ENCODE measurements at regions not wholly inside any gene's neighbourhood (a gene's known extent, or its start where the extent isn't known, plus 50 kb on each side); places are given as distances from the start of the nearest gene placed in this dataset.

DNA sequence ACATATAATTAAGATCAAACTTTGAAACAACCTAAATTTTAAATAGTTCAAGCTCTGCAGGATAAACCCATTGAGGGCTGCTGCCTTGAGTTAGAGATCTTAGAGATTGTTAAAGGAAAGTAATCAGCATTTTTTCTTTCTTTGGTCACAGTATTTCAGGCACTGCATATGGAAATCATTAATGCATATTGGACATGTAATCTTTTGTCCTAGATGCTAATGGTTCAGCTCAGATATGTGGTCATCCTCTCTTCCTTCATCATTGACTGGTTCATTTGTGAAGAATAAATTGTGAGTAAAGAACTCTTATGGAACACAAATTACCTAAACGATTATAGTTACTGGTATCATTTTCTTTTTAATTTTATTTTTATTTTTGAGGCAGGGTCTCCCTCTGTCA is 82.0 kb upstream of the PRLR start:
- no peak for DNase-seq

DNA sequence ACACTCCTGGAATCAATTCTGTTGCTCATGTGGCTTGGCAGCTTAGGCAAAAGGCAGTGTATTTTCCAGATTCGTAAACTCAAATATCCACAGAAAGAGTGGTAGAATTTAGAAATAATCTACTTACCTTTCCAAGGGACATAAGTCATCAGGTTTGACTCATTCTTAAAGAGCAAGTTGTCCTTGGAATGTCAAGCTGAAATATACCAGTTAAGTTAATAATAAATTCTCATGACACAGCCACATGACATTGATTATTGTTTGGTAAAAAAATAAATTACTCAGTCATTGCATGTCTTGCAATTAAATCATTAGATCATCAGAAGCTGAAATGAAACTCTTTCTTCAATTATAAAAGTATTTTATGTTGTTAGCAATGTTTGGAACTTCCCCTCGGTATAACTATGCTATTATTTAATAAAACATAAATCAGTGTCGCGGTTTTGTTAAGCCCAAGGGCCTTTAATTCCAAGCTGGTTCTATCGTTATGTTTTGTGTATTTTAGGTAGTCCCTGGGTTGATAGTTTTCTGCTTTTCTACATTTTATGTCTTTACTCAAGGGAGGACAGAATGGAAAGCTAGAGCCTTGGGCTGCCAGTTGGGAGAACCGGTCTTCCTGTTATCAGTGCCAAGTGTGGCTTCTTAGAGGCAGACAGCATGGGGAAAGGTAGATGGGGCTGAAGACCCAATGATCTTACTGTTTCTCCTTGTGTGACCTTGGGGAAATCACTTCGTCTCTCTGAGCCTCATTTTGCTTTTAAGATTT is 79.3 kb upstream of the PRLR start:
- no peak for DNase-seq

DNA sequence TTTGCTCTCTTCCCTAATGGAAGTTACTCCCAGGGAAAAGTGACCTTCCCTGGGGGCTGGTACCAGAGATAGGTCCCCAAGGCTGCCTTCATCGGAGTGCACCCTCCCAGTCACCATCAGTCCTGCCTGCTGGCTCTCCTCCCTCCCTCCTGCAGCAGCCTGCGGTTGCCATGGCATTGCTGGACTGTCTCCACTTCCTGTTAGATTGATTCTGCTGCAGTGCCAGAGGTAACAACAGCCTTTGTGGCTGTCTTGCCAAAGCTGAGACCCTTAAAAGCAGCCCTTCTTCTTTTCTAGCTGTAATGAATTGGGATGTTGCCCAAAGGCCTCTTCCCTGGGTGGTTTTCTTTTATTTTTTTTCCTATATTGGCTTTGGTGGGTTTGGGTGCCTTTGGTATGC is 78.1 kb upstream of the PRLR start:
- no peak for DNase-seq

DNA sequence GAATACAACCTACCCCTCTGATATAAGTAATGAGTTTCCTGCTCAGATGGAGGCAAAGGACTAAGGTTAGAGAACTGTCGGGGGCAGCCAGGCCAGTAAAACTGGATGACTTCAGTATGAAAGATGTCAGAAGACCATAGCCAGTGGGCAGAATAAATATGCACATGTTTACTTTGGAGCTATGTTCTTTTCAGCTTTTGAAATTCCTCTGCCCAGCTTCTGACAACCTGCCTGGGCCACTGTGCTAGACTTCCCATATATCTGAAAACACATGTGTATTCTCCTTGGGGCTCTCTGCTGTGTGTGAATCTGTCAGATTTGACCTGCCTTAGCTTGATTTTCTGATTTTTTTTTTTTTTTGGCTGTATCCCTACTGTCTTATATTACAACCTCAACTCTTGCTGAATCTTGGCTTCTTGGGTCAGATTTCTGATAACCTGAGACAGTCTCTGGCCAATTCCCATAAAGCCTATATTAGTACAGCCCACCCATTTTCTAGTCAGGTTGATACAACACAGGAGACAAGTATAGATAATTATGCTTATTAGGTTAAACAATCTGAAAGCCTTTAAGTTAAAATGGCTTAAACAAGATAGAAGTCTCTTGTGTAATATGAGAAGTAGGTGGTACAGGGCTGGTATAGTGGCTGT is 76.6 kb upstream of the PRLR start:
- no peak for DNase-seq

DNA sequence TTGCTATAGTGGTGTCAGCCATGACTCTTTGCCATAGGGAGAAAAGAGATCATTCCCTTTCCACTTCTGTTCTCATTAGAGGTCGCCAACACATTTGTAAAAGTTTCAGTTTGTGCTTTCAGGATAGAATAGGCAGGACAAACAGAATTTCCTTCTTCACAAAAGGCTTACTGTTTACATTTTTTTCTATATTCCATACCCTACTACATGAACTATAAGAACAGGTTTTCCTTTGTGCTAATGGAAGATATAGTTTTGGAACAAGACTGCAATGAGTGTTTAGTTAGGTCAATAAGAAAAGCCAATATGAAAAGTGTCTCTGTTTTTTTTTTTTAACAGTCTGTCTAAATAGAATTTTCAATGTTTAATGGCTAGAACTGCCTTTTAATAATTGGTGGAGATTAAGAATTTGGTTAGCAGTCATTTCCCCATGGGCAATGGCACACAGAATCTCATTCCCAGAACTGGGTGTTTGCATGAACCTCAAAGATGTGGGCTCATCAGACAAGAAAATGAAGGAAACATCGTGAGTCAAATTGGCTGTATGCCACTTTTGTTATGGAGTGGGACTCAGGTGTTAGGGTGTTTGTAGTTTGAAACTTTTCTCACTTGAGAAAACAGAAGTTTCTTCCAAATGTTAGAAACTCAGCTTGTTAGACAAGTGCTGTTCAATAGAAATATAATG is 75.2 kb upstream of the PRLR start:
- no peak for DNase-seq

DNA sequence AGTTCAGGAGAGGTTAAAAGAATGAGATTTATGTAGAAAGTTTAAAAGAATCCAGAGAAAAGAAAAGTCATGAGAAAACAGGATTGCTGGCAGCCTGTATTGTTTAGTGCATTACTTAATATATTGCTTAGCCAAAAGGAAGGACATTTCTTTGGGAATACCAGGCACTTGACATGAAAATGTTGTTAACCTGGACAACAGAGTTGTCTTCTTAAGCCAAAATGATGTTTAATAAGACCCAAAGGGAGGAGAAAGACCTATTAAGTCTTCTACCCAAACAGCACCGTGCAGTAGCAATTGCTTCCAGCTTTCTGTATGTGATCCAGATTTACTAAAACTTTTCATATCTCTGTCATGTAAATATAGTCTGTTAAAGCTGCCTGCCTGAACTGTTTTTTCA is 74.0 kb upstream of the PRLR start:
- DNase-seq, result no peak

DNA sequence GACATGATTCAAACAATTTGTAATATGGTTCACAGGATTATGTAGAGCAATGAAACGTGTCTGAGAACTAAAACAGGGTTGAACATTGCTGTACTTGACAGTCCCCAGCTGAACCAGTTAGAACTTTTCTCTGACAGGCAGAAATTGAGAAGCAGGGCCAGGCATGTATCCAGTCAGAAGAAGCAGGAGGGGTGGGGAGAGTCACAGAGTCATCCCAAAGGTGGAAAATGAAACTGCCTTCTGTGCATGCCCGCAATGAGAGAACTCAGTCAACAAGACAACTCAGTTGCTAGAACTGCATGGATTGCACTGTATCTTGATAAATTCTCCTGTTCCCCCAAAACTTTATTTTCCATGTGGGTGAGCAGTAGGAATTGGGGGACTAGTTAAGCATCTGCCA is 72.9 kb upstream of the PRLR start:
- DNase-seq, result no peak

DNA sequence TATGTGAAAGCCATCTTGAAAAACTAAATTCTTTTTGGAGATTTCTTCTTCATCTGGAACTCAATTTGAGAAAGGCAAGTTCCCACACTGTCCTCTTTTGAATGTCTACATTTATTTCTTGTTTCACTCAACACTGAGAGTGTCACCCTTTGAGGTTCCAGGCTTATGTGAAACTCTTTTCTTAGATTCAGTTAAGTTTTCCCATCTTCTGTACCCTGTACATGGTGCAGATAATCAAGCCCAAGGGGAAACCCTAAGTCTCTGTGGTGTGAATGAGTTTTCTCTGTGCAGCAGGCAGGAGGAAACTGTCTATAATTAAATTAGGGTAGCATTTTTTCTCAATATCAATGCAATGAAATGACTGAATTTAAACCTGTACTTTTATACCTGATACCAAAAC is 72.3 kb upstream of the PRLR start:
- no peak for DNase-seq

DNA sequence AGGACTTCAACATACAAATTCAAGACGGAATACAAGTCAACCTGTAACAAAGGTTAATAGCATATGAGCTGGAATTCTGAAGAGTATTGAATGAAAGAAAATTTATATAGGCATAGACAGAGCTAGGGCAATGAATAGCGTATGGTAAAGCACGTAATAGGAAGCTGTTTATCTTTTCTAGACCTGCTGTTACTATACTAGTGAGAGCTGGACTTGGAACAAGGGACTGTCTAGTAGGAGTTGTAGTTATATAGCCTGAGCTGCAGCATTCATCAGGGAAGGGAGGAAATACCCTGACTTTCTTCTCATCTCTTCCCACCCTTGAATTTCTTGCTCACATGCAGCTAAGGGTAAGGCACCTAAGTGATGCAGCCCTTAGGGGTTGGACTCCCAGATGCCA is 67.5 kb upstream of the PRLR start:
- no peak for DNase-seq

DNA sequence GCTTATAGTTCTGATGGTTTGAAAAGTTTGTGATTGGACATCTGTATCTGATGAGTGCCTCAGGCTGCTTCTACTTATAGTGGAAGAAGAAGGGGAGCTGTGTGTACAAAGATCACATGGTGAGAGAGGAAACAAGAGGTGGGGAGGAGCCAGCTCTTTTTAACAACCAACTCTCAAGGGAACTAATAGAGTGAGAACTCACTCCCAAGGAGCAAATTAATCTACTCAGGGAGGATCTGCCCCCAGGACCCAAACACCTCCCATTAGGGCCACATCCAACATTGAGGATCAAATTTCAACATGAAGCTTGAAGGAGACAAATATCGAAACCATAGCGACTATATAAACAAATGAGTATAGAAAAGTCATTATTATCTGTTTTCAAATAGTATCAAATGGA is 64.7 kb upstream of the PRLR start:
- DNase-seq, result no peak

DNA sequence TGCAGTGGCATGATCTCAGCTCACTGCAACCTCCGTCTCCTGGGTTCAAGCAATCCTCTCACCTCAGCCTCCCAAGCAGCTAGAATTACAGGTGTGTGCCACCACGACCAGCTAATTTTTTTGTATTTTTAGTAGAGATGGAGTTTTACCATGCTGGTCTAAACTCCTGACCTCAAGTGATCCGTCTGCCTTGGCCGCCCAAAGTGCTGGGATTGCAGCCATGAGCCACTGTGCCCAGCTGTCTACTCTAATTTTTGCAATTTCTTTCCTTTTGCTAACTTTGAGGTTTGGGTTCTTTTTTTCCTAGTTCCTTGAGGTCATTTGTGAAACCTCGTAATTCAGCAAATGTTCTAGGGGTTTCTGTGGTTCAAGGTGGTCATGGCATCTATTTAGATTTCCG is 63.7 kb upstream of the PRLR start:
- DNase-seq, result no peak

DNA sequence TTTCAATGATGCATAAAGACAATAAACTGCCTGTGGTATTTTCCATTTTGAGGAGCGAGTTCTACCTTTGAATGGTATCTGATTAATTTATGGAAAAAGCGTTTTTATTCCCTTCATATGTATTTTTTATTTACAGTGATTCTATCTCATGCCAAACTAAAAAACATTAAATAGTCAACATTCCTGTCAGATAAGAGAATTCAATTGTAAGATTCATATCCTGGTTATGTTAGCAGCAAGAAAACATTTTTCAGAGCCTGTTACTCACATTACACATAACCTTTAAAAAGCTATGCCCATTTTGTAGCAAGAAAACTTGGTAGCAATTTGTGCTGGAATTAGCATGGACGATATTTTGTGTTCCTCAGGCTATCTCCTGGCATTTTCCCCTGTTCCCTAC is 55.1 kb upstream of the PRLR start:
- DNase-seq, result no peak

DNA sequence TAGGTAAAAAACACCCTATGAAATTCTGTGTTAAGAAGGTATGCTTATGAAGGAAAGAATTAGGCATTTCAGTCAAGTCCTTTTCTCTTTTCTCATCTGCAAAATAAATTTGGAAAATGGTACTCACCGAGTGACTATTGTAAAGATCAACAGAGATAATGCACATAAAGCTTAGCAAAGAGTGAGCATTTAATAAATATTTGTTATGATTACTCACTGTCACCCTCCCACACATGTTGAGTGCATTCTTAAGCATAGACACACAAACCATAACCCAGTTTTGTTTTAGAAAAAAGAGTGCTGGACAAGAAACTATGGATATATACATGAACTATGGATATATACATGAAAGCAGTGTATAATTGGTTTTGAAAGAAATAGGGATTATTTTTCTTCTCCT is 54.7 kb upstream of the PRLR start:
- DNase-seq, result no peak

DNA sequence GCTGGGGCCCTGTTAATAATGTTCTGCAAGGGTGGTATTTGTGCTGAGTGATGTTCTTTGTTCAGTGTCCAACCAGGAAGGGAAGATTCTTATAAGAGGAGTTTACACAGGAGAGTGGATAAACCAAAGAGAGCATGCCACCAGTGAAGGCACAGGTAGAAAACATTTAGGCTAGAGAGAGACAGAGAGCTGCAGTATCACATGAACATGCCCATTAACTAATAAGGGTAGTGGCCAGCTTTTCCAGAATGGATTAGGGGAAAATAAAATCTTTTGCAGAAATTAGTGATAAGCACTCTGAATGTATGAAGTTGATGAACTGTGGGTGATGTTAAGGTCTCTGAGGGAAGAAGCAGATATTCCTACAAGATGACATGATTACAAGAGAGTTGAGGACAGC is 54.1 kb upstream of the PRLR start:
- DNase-seq, result no peak

DNA sequence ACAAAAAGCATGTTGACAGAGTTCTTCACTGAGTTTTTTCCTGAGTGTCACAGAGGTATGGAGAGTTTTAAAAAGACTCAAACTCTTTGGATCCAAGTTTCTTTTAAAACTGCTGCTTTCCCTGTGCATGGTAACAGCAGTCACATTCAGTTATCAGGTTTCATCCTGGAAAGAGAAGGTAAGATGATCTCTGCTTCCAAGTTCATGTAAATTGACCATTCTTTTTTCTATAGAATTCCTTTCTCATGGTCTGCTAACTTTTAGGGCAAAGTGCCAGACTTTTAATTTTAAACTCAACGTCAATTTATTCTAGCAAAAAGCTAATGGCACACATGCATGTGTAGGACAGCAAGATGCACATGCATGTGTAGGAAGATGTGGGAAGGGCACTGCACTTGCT is 52.5 kb upstream of the PRLR start:
- DNase-seq, result no peak

DNA sequence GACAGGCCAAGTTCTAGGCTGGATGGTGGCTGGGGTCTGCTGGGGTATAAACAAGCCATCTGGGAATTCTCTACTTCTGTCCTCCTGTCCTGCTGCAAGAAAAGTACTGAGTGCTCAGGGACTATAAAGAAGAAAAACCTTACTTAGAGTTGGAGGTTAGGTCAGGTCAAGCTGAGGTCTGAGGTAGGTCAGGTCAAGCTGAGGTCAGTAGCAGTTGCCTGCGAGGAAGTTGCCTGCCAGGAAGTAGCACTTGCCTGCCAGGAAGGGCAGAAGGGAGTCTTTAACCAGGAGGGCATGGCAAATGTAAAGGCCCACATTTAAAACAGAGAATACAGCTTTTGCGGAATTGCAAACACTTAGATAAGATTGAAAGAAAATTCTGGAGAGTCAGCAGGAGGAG is 51.3 kb upstream of the PRLR start:
- DNase-seq, result no peak

All from CD4-positive, alpha-beta T cell treated with Interleukin-17A for 1 hour (primary cell).